ENCODE measurements at regions not wholly inside any gene's neighbourhood (a gene's known extent, or its start where the extent isn't known, plus 50 kb on each side); places are given as distances from the start of the nearest gene placed in this dataset.

- no peak overlapping the region for H3K27ac ChIP-seq
- no peaks in the 10 kb centered on the region for H3K9me3 ChIP-seq
- intact Hi-C loops (cut with DNase I): no loop called here
- no peak overlapping the region for H3K4me3 ChIP-seq
- H3K4me1 ChIP-seq (ENCODE audit: insufficient read depth): no peaks in the 10 kb centered on the region
- H3K27me3 ChIP-seq: no peaks in the 10 kb centered on the region
- no peak for TF ChIP-seq POLR2A (IDR thresholded peaks at IDR 0.05)
- no peak for TF ChIP-seq CTCF (IDR thresholded peaks at IDR 0.05)
- TF ChIP-seq EP300 (IDR thresholded peaks at IDR 0.05): no peak
- DNase-seq: no peak
- H3K36me3 ChIP-seq: no peaks in the 10 kb centered on the region
These were observed 1063.3 kb downstream of the ADGRL3 start for GRCh38 chr4:62263454-62263853.

GRCh38 chr4:62262676-62263075, 1062.5 kb downstream of the ADGRL3 start:
- no peaks in the 10 kb centered on the region for H3K9me3 ChIP-seq
- DNase-seq: no peak
- no peaks in the 10 kb centered on the region for H3K4me1 ChIP-seq (ENCODE audit: insufficient read depth)
- no peaks in the 10 kb centered on the region for H3K36me3 ChIP-seq
- no peak overlapping the region for H3K27ac ChIP-seq
- no peaks in the 10 kb centered on the region for H3K27me3 ChIP-seq
- H3K4me3 ChIP-seq: no peak overlapping the region
- WGBS, 3 donors: 57 to 68% (median 67%) methylated on average over 1 of the region's 1 CpG
- intact Hi-C loops (cut with DNase I): no loop called here
- TF ChIP-seq POLR2A (IDR thresholded peaks at IDR 0.05) (no peak), EP300 (IDR thresholded peaks at IDR 0.05) (no peak), CTCF (IDR thresholded peaks at IDR 0.05) (no peak)

GRCh38 chr4:62260254-62260653, 1060.1 kb downstream of the ADGRL3 start:
- no peak for DNase-seq
- Histone ChIP-seq H3K9me3 (no peaks in the 10 kb centered on the region), H3K4me3 (no peak overlapping the region), H3K27me3 (no peaks in the 10 kb centered on the region), H3K4me1 (ENCODE audit: insufficient read depth) (no peaks in the 10 kb centered on the region), H3K27ac (no peak overlapping the region), H3K36me3 (no peaks in the 10 kb centered on the region)
- intact Hi-C loops (cut with DNase I): no loop called here
- no peak for TF ChIP-seq EP300 (IDR thresholded peaks at IDR 0.05)
- no peak for TF ChIP-seq CTCF (IDR thresholded peaks at IDR 0.05)
- TF ChIP-seq POLR2A (IDR thresholded peaks at IDR 0.05): no peak
- WGBS, 3 donors: 78 to 87% (median 85%) methylated on average over 3 of the region's 3 CpGs

GRCh38 chr4:62256479-62256878, 1056.4 kb downstream of the ADGRL3 start:
- H3K4me3 ChIP-seq: no peak overlapping the region
- no peak overlapping the region for H3K27ac ChIP-seq
- no peak for DNase-seq
- H3K4me1 ChIP-seq (ENCODE audit: insufficient read depth): no peaks in the 10 kb centered on the region
- H3K27me3 ChIP-seq: no peaks in the 10 kb centered on the region
- no peak for TF ChIP-seq CTCF (IDR thresholded peaks at IDR 0.05)
- no peak for TF ChIP-seq EP300 (IDR thresholded peaks at IDR 0.05)
- no peak for TF ChIP-seq POLR2A (IDR thresholded peaks at IDR 0.05)
- H3K9me3 ChIP-seq: no peaks in the 10 kb centered on the region
- H3K36me3 ChIP-seq: no peaks in the 10 kb centered on the region
- intact Hi-C loops (cut with DNase I): no loop called here

- H3K27ac ChIP-seq: no peak overlapping the region
- H3K36me3 ChIP-seq: no peaks in the 10 kb centered on the region
- H3K27me3 ChIP-seq: no peaks in the 10 kb centered on the region
- 91 to 99% (median 95%) methylated on average over 1 of the region's 1 CpG for WGBS, 3 donors
- no peak for DNase-seq
- no peaks in the 10 kb centered on the region for H3K4me1 ChIP-seq (ENCODE audit: insufficient read depth)
- intact Hi-C loops (cut with DNase I): no loop called here
- no peaks in the 10 kb centered on the region for H3K9me3 ChIP-seq
- no peak for TF ChIP-seq POLR2A (IDR thresholded peaks at IDR 0.05)
- TF ChIP-seq EP300 (IDR thresholded peaks at IDR 0.05): no peak
- TF ChIP-seq CTCF (IDR thresholded peaks at IDR 0.05): no peak
- no peak overlapping the region for H3K4me3 ChIP-seq
These were observed 1052.6 kb downstream of the ADGRL3 start for GRCh38 chr4:62252728-62253127.

All from ovary (tissue), 7 donors.